NCI-H526 treated with DMSO at 0.1 percent for 48 hours (cell line): ENCODE measurements at regions not wholly inside any gene's neighbourhood (a gene's known extent, or its start where the extent isn't known, plus 50 kb on each side); places are given as distances from the start of the nearest gene placed in this dataset.

Experiments
- DNase-seq: peaks from one replicate; lab custom pipeline; 2025; lab: John Stamatoyannopoulos, UW

- DNase-seq = no peak
Measured at GRCh38 chr3:66128623-66129022, 89.9 kb upstream of the MAGI1 start.

- no peak for DNase-seq
Measured at GRCh38 chr3:66121318-66121717, 82.6 kb upstream of the MAGI1 start.

GRCh38 chr3:66115858-66116654 is 77.3 kb upstream of the MAGI1 start:
- DNase-seq = no peak

- no peak for DNase-seq
Measured at GRCh38 chr3:66113542-66113941, 74.8 kb upstream of the MAGI1 start.

- DNase-seq = no peak
Measured at GRCh38 chr3:66110840-66111239, 72.1 kb upstream of the MAGI1 start.

GRCh38 chr3:66107855-66108254 is 69.1 kb upstream of the MAGI1 start:
- no peak for DNase-seq

- DNase-seq = no peak
Measured at GRCh38 chr3:66106788-66107187, 68.1 kb upstream of the MAGI1 start.

GRCh38 chr3:66104535-66104934 is 65.8 kb upstream of the MAGI1 start:
- no peak for DNase-seq

GRCh38 chr3:66103729-66104128 is 65.0 kb upstream of the MAGI1 start:
- DNase-seq = no peak

- DNase-seq = no peak
Measured at GRCh38 chr3:66101901-66102300, 63.2 kb upstream of the MAGI1 start.

GRCh38 chr3:66099541-66100065 is 60.9 kb upstream of the MAGI1 start:
- DNase-seq = no peak

GRCh38 chr3:66098436-66098835 is 59.7 kb upstream of the MAGI1 start:
- no peak for DNase-seq

- DNase-seq = no peak
Measured at GRCh38 chr3:66097647-66098046, 58.9 kb upstream of the MAGI1 start.

GRCh38 chr3:66095295-66096001 is 56.7 kb upstream of the MAGI1 start:
- DNase-seq = no peak

GRCh38 chr3:66093981-66094380 is 55.3 kb upstream of the MAGI1 start:
- no peak for DNase-seq

GRCh38 chr3:66092175-66092995 is 53.7 kb upstream of the MAGI1 start:
- DNase-seq = no peak
